CMK (cell line): ENCODE measurements at regions not wholly inside any gene's neighbourhood (a gene's known extent, or its start where the extent isn't known, plus 50 kb on each side); places are given as distances from the start of the nearest gene placed in this dataset.
"Not testable (repeated sequence)": the region's sequence is repeated elsewhere in the genome, so short reads cannot be mapped to it uniquely, and the experiment has no call there.

Experiments used
- DNase-seq: peaks from one replicate; pipeline ENCODE4 v3.0.0-alpha.2; 2010; ENCODE audit warnings: low read depth

- DNase-seq, result no peak
Observed at GRCh38 chr21:20779321-20779720, 218.9 kb upstream of the NCAM2 start.

DNA sequence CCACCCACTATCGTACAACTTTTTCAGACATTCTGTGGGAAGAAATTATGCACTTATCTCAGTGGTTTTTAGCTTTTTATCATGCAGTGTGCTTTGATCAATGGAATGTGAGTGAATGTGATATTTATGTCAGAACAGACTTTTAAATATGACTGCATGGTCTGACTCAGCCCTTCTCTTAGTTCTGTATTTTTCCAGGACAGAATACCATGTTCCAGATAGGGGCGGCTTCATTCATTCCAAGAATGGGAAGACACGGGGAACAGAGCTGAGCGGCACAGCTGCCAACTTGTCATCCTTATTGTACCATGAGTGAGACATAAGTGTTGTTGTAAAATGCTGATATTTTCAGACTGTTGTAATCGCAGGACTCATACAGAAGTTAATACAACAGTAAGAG, 214.6 kb upstream of the NCAM2 start:
- DNase-seq, result no peak

- no peak for DNase-seq
Observed at GRCh38 chr21:20789729-20790500, 208.3 kb upstream of the NCAM2 start.

GRCh38 chr21:20800106-20800505, 198.1 kb upstream of the NCAM2 start:
- no peak for DNase-seq

DNA sequence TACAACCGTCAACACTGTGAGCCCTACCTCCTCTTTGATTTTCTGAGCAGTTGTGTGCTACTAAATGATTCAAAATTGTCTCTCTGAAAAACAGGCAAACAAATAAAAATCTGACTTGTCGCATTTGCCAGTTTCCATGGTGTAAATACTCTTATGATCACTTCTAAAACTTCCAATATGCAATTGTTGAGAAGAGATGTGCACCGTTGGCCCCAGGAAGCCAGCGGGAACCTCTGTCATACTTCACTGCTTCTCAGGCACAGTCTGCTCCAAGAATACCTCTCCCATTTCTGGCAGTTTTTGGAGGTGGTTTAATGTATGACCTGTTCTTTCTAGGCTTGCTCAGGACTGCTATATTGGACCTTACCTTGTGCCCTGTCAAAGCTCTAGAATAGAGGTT, 196.0 kb upstream of the NCAM2 start:
- DNase-seq, result no peak

DNA sequence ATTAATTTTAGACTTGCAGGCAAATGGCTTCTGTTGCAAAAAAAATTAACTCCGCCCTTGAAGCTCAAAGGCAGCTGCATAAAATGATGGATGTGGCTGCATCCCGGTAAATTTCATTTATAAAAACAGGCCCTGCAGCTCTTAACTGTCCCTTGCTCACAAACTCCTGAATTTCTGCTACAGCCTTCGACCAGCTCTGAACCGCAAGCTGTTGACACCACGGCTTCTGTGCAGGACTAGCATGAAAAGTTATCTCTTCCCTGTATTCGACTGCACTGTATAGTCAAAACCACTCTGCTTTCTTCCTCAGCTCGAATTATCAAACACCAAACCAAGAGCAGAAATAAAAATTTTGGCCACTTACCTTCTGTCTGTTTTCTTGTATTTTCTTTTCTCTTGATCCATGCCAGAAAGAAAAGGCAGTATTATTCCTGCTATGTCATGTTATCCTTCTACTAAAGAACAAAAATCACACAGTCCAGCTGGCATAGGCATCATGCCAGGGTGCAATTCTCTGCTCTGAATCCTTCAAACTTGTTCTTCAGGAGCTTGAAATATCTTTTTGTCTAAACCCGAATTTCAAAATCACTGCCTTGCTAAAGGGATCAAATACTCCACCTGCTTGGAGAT, 195.5 kb upstream of the NCAM2 start:
- no peak for DNase-seq

GRCh38 chr21:20811702-20812101, 186.5 kb upstream of the NCAM2 start:
- no peak for DNase-seq

GRCh38 chr21:20814090-20814489, 184.1 kb upstream of the NCAM2 start:
- no peak for DNase-seq

DNA sequence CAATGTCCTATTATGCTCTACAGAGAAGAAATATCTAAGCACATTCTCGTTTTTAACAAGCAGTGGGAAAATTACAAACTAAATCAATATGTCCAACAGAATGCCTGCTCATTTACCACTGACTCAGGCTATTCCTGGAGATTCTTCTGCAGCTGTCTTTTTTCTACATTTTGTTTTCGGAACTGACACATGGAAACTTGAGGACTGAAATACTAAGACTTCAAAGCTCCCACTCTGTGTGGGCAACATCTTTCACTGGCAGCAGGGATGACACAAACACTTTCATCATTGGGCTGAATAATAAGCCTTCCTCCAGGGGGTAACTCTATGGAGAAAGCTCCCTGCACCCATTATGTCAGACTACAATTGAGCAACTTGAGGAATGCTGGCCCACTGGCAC, 175.5 kb upstream of the NCAM2 start:
- DNase-seq, result no peak

- DNase-seq, result no peak
Observed at GRCh38 chr21:20852866-20853265, 145.3 kb upstream of the NCAM2 start.

GRCh38 chr21:20856926-20857325, 141.3 kb upstream of the NCAM2 start:
- peak; percentile 75 for DNase-seq

GRCh38 chr21:20874202-20874601, 124.0 kb upstream of the NCAM2 start:
- no peak for DNase-seq

GRCh38 chr21:20875742-20876141, 122.5 kb upstream of the NCAM2 start:
- no peak for DNase-seq

DNA sequence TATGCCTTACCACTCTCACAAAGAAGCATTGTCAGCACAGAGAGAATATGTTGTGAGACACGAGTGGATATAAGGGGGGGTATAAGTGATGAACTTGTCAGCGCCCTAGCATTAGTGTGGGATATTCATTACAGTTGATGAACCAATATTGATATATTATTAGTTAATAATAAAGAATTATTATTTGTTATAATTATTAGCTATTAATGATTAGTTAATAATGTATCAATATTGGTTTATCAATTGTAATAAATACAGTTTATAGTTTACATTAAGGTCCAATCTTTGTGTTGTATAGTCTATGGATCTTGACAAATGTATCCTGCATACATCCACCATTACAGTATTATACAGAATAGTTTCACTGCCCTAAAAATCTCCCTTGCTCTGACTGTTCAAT, 120.2 kb upstream of the NCAM2 start:
- no peak for DNase-seq

DNA sequence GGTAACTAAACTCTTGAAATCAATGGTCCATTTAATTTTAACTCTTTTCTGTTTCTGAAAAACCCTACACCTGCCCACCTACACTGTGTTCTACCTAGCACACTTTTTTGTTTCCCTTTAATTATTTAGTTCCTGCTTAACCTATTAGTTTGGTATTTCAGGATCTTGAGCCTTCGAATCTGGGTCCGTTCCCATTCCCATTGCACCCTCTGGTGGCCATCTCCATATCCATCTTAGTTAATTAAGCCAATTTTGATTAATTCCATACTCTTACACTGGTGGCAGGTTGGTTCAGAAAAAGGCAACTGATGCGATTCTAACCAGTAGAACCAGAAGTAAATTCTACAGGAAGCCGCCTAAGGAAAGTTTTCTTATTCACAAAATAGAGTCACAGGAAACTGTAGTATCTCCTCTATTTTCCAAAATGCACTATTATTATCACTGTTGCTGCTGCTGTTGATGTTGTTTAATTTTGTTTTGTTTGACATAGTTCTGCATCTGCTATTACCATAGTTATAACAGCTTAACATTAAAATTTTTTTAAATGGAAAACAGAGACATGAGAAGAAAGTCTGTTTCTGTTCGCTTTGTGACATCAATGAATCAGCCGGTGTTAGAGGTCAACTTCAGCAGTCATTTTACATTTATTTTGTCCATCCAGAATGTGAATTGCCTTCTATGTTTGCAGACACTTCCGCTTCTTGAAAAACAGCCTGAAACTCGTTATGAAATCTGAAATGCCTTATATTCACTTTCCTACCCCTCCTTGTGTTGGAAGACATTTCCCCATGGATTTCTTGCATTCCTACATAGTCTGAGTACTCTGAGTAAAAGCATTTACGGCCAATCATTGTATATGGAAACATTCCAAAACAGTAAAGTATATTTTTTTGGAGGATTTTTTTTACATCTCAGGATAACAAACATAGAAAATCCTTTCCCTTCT, 115.5 kb upstream of the NCAM2 start:
- peak; percentile 39 for DNase-seq

- no peak for DNase-seq
Observed at GRCh38 chr21:20883408-20883800, 114.8 kb upstream of the NCAM2 start.

- DNase-seq, result no peak
Observed at GRCh38 chr21:20902511-20902910, 95.7 kb upstream of the NCAM2 start.

GRCh38 chr21:20902998-20903397, 95.2 kb upstream of the NCAM2 start:
- DNase-seq, result no peak

DNA sequence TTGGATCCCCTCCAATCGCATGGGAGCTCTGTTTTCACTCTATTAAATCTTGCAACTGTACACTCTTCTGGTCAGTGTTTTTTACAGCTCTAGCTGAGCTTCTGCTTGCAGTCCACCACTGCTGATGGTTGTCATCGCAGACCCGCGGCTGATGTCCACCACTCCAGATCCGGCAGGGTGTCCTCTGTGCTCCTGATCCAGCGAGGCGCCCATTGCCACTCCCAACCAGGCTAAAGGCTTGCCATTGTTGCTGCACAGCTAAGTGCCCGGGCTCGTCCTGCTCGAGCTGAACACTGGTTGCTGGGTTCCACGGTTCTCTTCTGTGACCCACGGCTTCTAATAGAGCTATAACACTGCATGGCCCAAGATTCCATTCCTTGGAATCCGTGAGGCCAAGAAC, 70.7 kb upstream of the NCAM2 start:
- not testable (repeated sequence) for DNase-seq

DNA sequence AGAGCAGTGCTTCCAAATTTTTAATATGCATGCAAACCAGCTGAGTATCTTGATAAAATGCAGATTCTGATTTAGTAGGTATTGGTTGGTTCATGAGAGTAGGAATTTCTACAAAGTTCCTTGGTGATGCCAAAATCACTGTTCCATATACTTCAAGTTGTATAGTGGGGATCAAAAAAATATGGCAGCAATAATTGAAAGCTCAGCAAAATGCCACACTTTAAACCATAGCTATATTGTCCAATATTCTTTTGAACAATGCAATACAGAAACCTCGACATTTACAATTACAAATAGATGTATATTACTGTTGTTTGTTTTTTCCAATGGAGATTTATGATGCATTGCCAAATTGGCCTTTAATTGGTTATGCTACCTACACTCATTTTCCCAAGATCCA, 55.7 kb upstream of the NCAM2 start:
- DNase-seq, result no peak

DNA sequence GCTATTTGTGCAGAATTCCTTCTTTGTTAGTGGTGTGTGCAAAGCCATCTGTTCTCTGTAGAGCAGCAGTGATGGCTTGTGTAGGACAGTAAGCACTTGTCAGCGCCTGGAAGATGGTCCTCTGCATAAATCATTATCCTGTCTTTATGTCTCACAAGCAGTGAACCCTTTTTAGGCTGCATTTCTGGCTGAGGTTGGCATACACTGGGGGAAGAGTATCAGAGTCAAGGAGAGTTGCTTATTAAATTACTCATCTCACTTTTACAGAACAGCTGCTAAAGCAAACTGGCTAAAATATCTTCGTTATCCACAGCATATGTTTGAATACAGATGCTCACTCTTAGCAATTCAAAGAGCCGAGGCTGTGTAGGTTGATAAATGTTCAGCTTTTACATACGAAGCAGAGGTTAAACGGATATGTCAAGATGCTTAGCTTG, 54.6 kb upstream of the NCAM2 start:
- DNase-seq, result no peak

DNA sequence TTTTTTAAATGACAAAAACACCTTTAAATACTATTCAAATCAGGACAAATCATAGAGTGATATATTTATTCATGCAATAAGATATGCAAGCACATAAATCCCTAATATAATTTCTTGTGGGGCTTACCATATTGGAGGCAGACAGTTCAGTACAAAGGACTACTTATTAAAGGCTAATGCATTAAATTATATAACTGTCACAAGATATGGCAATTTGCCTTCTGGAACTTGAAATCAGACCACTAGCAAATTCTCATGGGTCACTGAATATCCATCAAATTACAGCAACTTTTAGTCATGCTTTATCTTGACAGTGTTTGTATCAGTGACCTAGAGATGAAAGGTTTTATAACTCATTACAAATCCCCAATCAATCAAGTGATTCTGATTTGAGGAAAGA, 54.1 kb upstream of the NCAM2 start:
- no peak for DNase-seq

- DNase-seq, result no peak
Observed at GRCh38 chr21:20946701-20947100, 51.5 kb upstream of the NCAM2 start.
